Duodenal mucosa (tissue), 2 donors: ENCODE measurements at regions not wholly inside any gene's neighbourhood (a gene's known extent, or its start where the extent isn't known, plus 50 kb on each side); places are given as distances from the start of the nearest gene placed in this dataset.

ENCODE experiments used
- H3K27ac ChIP-seq: one replicate; pipeline ENCODE4 v1.7.0; 2013; ENCODE audit warnings: low read depth, low read length
- H3K27me3 ChIP-seq, 2 donors: one replicate each; pipeline ENCODE4 v1.7.0; 2013; ENCODE audit warnings: low read length in 2 of 2, control low read depth in 1 of 2; ENCODE audit not compliant: insufficient read depth in 2 of 2, control insufficient read depth in 1 of 2
- H3K36me3 ChIP-seq, 2 donors: one replicate each; pipeline ENCODE4 v1.7.0; 2013; ENCODE audit warnings: low read length in 2 of 2, control low read depth in 1 of 2; ENCODE audit not compliant: insufficient read depth in 2 of 2, control insufficient read depth in 1 of 2
- H3K4me1 ChIP-seq, 2 donors: one replicate each; pipeline ENCODE4 v1.7.0; 2013; ENCODE audit warnings: low read length in 2 of 2, control low read depth in 1 of 2; ENCODE audit not compliant: insufficient read depth in 2 of 2, control insufficient read depth in 1 of 2
- H3K4me3 ChIP-seq, 2 donors: one replicate each; pipeline ENCODE4 v1.7.0; 2013; ENCODE audit warnings: low read length in 2 of 2, low read depth in 1 of 2
- H3K9ac ChIP-seq, 2 donors: one replicate each; pipeline ENCODE4 v1.7.0; 2013; ENCODE audit warnings: low read length in 2 of 2, low read depth in 1 of 2
- H3K9me3 ChIP-seq, 2 donors: one replicate each; pipeline ENCODE4 v1.7.0; 2013; ENCODE audit warnings: low read length in 2 of 2, control low read depth in 1 of 2; ENCODE audit not compliant: control insufficient read depth in 1 of 2

- Histone ChIP-seq H3K9ac (no peak overlapping the region), H3K4me3 (no peak overlapping the region), H3K27me3 (no peaks in the 10 kb centered on the region), H3K4me1 (no peaks in the 10 kb centered on the region), H3K27ac (no peak overlapping the region), H3K9me3 (no peaks in the 10 kb centered on the region), H3K36me3 (no peaks in the 10 kb centered on the region)
These were observed 351.8 kb downstream of the ZIC1 start for GRCh38 chr3:147760941-147761340.

DNA sequence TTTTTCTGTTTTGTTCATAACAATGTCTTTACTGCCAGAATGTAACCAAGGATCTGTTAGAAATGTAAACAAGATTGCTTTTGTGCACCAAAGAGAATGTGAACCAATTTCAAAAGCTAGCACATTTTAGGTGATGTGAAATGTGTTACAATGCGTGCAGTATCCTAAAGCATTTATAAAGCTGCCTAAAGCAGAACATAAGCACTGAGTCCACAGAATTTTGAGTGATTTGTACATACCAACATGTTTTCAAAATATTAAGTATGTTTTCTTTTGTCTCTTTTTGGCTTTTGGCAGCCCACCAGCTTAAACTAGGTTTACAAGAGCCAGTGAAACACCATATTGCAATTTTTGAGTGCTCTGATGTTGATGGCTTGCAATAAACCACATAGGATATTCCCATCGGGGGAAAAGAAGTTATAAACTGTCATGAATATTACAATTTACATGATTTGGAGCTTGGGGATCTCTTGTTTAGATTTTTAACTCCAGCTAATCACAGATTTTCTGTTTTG is 364.0 kb downstream of the ZIC1 start:
- Histone ChIP-seq H3K36me3 (no peaks in the 10 kb centered on the region), H3K27me3 (no peaks in the 10 kb centered on the region)

GRCh38 chr3:147775411-147775810 is 366.2 kb downstream of the ZIC1 start:
- H3K4me3 ChIP-seq: no peak overlapping the region

More for the DNA sequence above, 364.0 kb downstream of the ZIC1 start:
- H3K9me3 ChIP-seq: no peaks in the 10 kb centered on the region
- no peaks in the 10 kb centered on the region for H3K4me1 ChIP-seq
- H3K9ac ChIP-seq: no peak overlapping the region
- no peak overlapping the region for H3K27ac ChIP-seq
- no peak overlapping the region for H3K4me3 ChIP-seq

DNA sequence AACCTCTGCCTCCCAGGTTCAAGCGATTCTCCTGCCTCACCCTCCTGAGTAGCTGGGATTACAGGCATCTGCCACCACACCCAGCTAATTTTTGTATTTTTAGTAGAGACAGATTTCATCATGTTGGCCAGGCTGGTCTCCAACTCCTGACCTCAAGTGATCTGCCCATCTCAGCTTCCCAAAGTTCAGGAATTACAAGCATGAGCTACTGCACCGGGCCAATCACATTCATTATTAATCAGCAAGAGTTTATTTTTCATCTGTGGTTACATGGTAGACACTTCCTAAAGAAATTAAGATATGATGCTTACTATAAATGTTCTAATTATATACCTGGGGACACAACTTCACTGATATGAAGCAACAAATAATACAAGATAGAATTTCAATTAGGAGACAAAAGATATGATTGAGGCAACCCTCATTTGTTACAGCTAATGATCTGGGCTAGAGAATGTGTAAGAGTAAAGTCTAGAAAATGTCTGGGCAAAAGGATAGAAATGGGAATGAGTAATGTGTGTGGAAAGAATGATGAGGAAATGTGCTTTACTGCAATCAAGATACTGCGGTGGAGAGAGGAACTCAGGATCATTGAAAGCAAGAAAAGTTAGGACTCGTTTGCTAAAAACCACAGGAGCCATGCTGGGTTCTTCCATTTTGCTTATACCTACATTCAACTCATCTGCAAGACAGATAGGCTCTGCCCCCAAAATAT is 366.8 kb downstream of the ZIC1 start:
- H3K36me3 ChIP-seq: no peaks in the 10 kb centered on the region
- no peak overlapping the region for H3K4me3 ChIP-seq
- H3K4me1 ChIP-seq: no peaks in the 10 kb centered on the region
- H3K27ac ChIP-seq: no peak overlapping the region
- H3K9me3 ChIP-seq: no peaks in the 10 kb centered on the region
- H3K9ac ChIP-seq: no peak overlapping the region
- no peaks in the 10 kb centered on the region for H3K27me3 ChIP-seq

More at GRCh38 chr3:147775411-147775810, 366.2 kb downstream of the ZIC1 start:
- Histone ChIP-seq H3K27me3 (no peaks in the 10 kb centered on the region), H3K4me1 (no peaks in the 10 kb centered on the region), H3K9ac (no peak overlapping the region), H3K27ac (no peak overlapping the region), H3K9me3 (no peaks in the 10 kb centered on the region), H3K36me3 (no peaks in the 10 kb centered on the region)

GRCh38 chr3:147793841-147794240 is 384.7 kb downstream of the ZIC1 start:
- H3K9me3 ChIP-seq: no peaks in the 10 kb centered on the region
- no peak overlapping the region for H3K9ac ChIP-seq
- H3K27ac ChIP-seq: no peak overlapping the region
- H3K4me1 ChIP-seq: no peaks in the 10 kb centered on the region
- H3K36me3 ChIP-seq: no peaks in the 10 kb centered on the region
- no peak overlapping the region for H3K4me3 ChIP-seq
- H3K27me3 ChIP-seq: no peaks in the 10 kb centered on the region

DNA sequence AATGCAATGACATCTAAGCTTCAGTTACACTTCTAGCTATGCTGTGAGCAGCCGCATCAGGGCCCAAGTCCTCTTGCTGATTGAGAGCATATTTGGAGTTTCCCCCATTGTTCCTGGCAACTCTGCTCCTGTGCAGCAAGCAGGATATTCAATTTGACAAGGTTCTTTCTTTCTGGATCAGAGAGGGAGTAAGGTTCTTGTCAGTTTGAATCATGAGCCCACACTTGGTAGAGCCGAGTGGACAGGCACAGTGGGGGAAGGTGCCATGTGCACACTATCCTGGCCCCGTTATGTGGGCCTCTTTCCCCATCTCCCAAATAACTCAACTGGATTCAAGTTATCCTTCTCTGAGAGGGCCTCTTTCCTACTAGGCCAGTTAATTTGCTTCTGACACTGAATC is 385.4 kb downstream of the ZIC1 start:
- no peaks in the 10 kb centered on the region for H3K27me3 ChIP-seq
- no peak overlapping the region for H3K27ac ChIP-seq
- no peaks in the 10 kb centered on the region for H3K36me3 ChIP-seq
- H3K9ac ChIP-seq: no peak overlapping the region
- H3K4me1 ChIP-seq: no peaks in the 10 kb centered on the region
- H3K4me3 ChIP-seq: no peak overlapping the region
- no peaks in the 10 kb centered on the region for H3K9me3 ChIP-seq

GRCh38 chr3:147795418-147795817 is 386.3 kb downstream of the ZIC1 start:
- Histone ChIP-seq H3K4me1 (no peaks in the 10 kb centered on the region), H3K4me3 (no peak overlapping the region), H3K9me3 (no peaks in the 10 kb centered on the region), H3K36me3 (no peaks in the 10 kb centered on the region), H3K27me3 (no peaks in the 10 kb centered on the region), H3K9ac (no peak overlapping the region), H3K27ac (no peak overlapping the region)

DNA sequence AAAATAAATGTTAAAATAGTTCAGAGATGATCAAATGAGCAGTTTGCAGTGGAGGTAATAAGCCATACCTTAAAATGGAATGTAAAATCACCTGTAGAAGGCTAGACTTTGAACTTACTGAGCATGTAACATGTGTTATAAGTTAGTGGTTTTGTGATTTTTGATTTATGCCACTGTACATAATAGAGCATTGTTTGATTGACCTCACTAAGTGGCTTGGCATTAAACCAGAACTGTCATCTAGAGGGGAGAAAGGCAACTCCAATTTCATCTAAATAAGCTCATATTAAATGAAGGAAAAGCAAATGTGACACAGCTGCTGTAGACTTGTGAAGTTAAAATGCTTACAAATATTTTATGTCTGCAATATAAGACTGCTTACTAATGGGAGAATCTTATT is 387.9 kb downstream of the ZIC1 start:
- Histone ChIP-seq H3K27me3 (no peaks in the 10 kb centered on the region), H3K9ac (no peak overlapping the region), H3K36me3 (no peaks in the 10 kb centered on the region), H3K4me1 (no peaks in the 10 kb centered on the region), H3K27ac (no peak overlapping the region), H3K9me3 (no peaks in the 10 kb centered on the region), H3K4me3 (no peak overlapping the region)

- no peaks in the 10 kb centered on the region for H3K4me1 ChIP-seq
- H3K27me3 ChIP-seq: no peaks in the 10 kb centered on the region
- H3K9ac ChIP-seq: no peak overlapping the region
- H3K4me3 ChIP-seq: no peak overlapping the region
- H3K36me3 ChIP-seq: no peaks in the 10 kb centered on the region
- no peaks in the 10 kb centered on the region for H3K9me3 ChIP-seq
- H3K27ac ChIP-seq: no peak overlapping the region
These were observed 390.4 kb downstream of the ZIC1 start for GRCh38 chr3:147799601-147800000.

- H3K27me3 ChIP-seq: no peaks in the 10 kb centered on the region
- H3K4me3 ChIP-seq: no peak overlapping the region
- no peaks in the 10 kb centered on the region for H3K9me3 ChIP-seq
- H3K27ac ChIP-seq: no peak overlapping the region
- H3K36me3 ChIP-seq: no peaks in the 10 kb centered on the region
- no peaks in the 10 kb centered on the region for H3K4me1 ChIP-seq
- H3K9ac ChIP-seq: no peak overlapping the region
These were observed 398.6 kb downstream of the ZIC1 start for GRCh38 chr3:147807776-147808175.
